ENCODE measurements at regions not wholly inside any gene's neighbourhood (a gene's known extent, or its start where the extent isn't known, plus 50 kb on each side); places are given as distances from the start of the nearest gene placed in this dataset.

DNA sequence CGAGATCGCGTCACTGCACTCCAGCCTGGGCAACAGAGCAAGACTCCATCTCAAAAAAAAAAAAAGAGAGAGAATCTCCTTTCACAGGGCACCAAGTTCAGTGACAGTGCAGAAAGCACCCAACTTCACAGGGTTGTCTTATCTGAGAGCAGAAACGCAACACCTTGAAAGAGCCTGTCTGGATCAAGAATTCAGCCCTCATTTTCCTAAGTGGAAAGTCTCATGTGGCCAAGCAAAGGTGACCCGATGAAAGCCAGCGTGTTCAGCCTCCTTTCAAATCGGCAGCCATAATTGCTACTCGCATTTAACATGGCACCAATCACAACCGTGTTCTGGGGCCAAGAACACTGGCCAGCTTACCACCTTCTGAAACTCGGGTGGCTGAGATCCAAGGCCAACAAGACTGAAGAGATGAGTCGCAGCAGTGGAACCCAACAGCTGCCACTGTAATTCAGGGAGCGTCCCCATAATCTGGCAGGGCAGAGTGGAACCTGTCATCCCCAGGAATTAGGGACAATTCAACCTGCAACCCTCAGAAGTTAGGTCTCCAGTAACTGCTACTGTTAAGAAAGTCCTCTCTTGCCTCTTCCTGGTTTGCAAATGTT, 536.7 kb upstream of the JARID2 start:
- no peaks in the 10 kb centered on the region for H4K20me1 ChIP-seq (ENCODE audit: control insufficient read depth, insufficient read depth, low read depth, low read length)
- H3K4me1 ChIP-seq (ENCODE audit: control insufficient read depth, low read length), result peaks cover 6% of the 10 kb centered on the region; the same call in 1 of the 2 replicates
- no peaks in the 10 kb centered on the region; the same call in 1 of the 2 replicates for H3K27me3 ChIP-seq (ENCODE audit: control insufficient read depth, low read length)
- no peak overlapping the region for H3K27ac ChIP-seq (ENCODE audit: low read depth, low read length)
- no peaks in the 10 kb centered on the region for H3K36me3 ChIP-seq (ENCODE audit: control insufficient read depth, low read length)
- no peak overlapping the region for H3K4me2 ChIP-seq (ENCODE audit: low read length)
- no peaks in the 10 kb centered on the region for H3K9me3 ChIP-seq (ENCODE audit: control insufficient read depth, insufficient read depth, low read length)
- no peaks in the 10 kb centered on the region; the same call in 1 of the 2 replicates for H3K9me2 ChIP-seq (replicated peaks; ENCODE audit: control insufficient read depth, low read length)
- no peaks in the 10 kb centered on the region for H3F3A ChIP-seq (ENCODE audit: control insufficient read depth, insufficient read depth)
- H3K79me2 ChIP-seq (ENCODE audit: control insufficient read depth, low read length), result no peaks in the 10 kb centered on the region
- TF ChIP-seq, protein P1, sequence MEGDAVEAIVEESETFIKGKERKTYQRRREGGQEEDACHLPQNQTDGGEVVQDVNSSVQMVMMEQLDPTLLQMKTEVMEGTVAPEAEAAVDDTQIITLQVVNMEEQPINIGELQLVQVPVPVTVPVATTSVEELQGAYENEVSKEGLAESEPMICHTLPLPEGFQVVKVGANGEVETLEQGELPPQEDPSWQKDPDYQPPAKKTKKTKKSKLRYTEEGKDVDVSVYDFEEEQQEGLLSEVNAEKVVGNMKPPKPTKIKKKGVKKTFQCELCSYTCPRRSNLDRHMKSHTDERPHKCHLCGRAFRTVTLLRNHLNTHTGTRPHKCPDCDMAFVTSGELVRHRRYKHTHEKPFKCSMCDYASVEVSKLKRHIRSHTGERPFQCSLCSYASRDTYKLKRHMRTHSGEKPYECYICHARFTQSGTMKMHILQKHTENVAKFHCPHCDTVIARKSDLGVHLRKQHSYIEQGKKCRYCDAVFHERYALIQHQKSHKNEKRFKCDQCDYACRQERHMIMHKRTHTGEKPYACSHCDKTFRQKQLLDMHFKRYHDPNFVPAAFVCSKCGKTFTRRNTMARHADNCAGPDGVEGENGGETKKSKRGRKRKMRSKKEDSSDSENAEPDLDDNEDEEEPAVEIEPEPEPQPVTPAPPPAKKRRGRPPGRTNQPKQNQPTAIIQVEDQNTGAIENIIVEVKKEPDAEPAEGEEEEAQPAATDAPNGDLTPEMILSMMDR (IDR thresholded peaks at IDR 0.05; ENCODE audit: low read depth, low read length, poor library complexity, severe bottlenecking), result no peak
- TF ChIP-seq EZH2phosphoT487 (IDR thresholded peaks at IDR 0.05; ENCODE audit: borderline replicate concordance, low read length), result no peak
- H3K4me3 ChIP-seq (ENCODE audit: low read length), result no peak overlapping the region

DNA sequence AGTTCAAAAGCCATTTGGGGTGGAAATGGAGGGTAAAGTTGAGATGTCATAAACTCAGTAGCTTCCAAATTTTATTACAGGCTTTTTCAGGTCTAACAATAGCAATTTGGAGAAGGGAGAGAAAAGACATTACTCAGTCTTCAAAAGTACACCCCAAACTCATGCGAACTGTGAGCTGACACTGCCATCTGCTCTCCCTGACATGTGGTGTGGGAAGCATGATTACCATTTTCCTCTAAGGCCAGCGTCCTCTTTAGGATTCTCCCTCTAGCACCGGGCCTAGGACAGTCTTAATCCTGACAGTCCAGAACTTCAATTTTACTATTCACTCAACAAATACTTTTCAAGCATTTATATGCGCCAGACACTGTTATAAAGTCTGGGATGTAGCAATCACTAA, 536.0 kb upstream of the JARID2 start:
- Histone ChIP-seq H3K27me3 (ENCODE audit: control insufficient read depth, low read length) (no peaks in the 10 kb centered on the region), H3K4me1 (ENCODE audit: control insufficient read depth, low read length) (peaks cover 6% of the 10 kb centered on the region; the same call in 1 of the 2 replicates), H3K9me2 (replicated peaks; ENCODE audit: control insufficient read depth, low read length) (no peaks in the 10 kb centered on the region; the same call in 1 of the 2 replicates), H3F3A (ENCODE audit: control insufficient read depth, insufficient read depth) (no peaks in the 10 kb centered on the region), H3K36me3 (ENCODE audit: control insufficient read depth, low read length) (no peaks in the 10 kb centered on the region), H3K4me2 (ENCODE audit: low read length) (no peak overlapping the region), H4K20me1 (ENCODE audit: control insufficient read depth, insufficient read depth, low read depth, low read length) (no peaks in the 10 kb centered on the region), H3K79me2 (ENCODE audit: control insufficient read depth, low read length) (no peaks in the 10 kb centered on the region), H3K4me3 (ENCODE audit: low read length) (no peak overlapping the region), H3K27ac (ENCODE audit: low read depth, low read length) (no peak overlapping the region), H3K9me3 (ENCODE audit: control insufficient read depth, insufficient read depth, low read length) (no peaks in the 10 kb centered on the region)
- TF ChIP-seq EZH2phosphoT487 (IDR thresholded peaks at IDR 0.05; ENCODE audit: borderline replicate concordance, low read length), result no peak
- TF ChIP-seq, protein P1 (IDR thresholded peaks at IDR 0.05; ENCODE audit: low read depth, low read length, poor library complexity, severe bottlenecking), result no peak

DNA sequence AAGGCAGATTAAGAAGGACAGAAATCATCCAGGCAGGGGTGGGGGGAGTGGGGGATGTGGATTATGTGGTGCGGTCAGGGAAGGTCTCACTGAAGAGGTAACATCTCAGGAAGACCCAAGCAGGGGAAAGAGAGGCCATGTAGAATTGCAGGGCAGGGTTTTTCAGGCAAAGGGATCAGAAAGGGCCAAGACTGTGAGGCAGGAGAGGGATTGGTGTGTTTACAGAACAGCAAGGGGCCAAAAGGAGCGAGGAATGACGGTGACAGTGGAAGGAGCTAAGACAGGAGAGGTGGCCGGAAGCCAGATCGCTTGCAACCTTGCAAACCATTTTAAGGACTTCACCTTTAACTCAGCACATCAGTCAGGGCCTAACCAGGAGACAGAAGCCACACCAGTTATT, 535.4 kb upstream of the JARID2 start:
- peaks cover 6% of the 10 kb centered on the region; the same call in 1 of the 2 replicates for H3K4me1 ChIP-seq (ENCODE audit: control insufficient read depth, low read length)
- H3F3A ChIP-seq (ENCODE audit: control insufficient read depth, insufficient read depth), result no peaks in the 10 kb centered on the region
- no peaks in the 10 kb centered on the region for H3K9me3 ChIP-seq (ENCODE audit: control insufficient read depth, insufficient read depth, low read length)
- no peaks in the 10 kb centered on the region for H3K27me3 ChIP-seq (ENCODE audit: control insufficient read depth, low read length)
- no peak overlapping the region for H3K4me2 ChIP-seq (ENCODE audit: low read length)
- no peak overlapping the region for H3K27ac ChIP-seq (ENCODE audit: low read depth, low read length)
- H4K20me1 ChIP-seq (ENCODE audit: control insufficient read depth, insufficient read depth, low read depth, low read length), result no peaks in the 10 kb centered on the region
- no peaks in the 10 kb centered on the region for H3K36me3 ChIP-seq (ENCODE audit: control insufficient read depth, low read length)
- no peaks in the 10 kb centered on the region for H3K9me2 ChIP-seq (replicated peaks; ENCODE audit: control insufficient read depth, low read length)
- H3K79me2 ChIP-seq (ENCODE audit: control insufficient read depth, low read length), result no peaks in the 10 kb centered on the region
- no peak overlapping the region for H3K4me3 ChIP-seq (ENCODE audit: low read length)
- TF ChIP-seq, protein P1 (IDR thresholded peaks at IDR 0.05; ENCODE audit: low read depth, low read length, poor library complexity, severe bottlenecking), result no peak
- TF ChIP-seq EZH2phosphoT487 (IDR thresholded peaks at IDR 0.05; ENCODE audit: borderline replicate concordance, low read length), result no peak
